Lower leg skin (tissue), 4 donors: ENCODE measurements at regions not wholly inside any gene's neighbourhood (a gene's known extent, or its start where the extent isn't known, plus 50 kb on each side); places are given as distances from the start of the nearest gene placed in this dataset.

Source experiments
- DNase-seq, 2 donors: peaks; one replicate each; pipeline ENCODE4 v3.0.0-alpha.2; 2019; ENCODE audit warnings: low spot score in 2 of 2
- H3K4me3 ChIP-seq: fragments of 200-600 bp; sonication (generic); 2 replicates; pipeline ENCODE4 v1.5.1; 2017; ENCODE audit warnings: mild to moderate bottlenecking, low read depth; ENCODE audit not compliant: poor library complexity, severe bottlenecking
- POLR2A ChIP-seq, 2 donors: fragments of 450-650 bp; IDR thresholded peaks; one replicate each; pipeline ENCODE4 v1.6.1; 2016 to 2017; ENCODE audit warnings: antibody characterized with exemption in 2 of 2, mild to moderate bottlenecking in 1 of 2, moderate library complexity in 1 of 2
- WGBS, 2 donors: methylation state at CpG; one replicate each; pipeline ENCODE4 v1.1.5; 2018; 5-methylcytosine and 5-hydroxymethylcytosine counted together
- intact Hi-C: fragments of 100-400 bp; cut with DNase I; formaldehyde crosslinking; loops from one replicate; pipeline ENCODE4 v1.15.0; 2023; ENCODE audit warnings: low total_unique reads
- TF ChIP-seq, protein P1 (sequence below), 3 donors: fragments of 450-650 bp; IDR thresholded peaks; one replicate each; pipeline ENCODE4 v1.5.1; 2016; ENCODE audit warnings: antibody characterized with exemption in 3 of 3, mild to moderate bottlenecking in 3 of 3, moderate library complexity in 2 of 3

DNA sequence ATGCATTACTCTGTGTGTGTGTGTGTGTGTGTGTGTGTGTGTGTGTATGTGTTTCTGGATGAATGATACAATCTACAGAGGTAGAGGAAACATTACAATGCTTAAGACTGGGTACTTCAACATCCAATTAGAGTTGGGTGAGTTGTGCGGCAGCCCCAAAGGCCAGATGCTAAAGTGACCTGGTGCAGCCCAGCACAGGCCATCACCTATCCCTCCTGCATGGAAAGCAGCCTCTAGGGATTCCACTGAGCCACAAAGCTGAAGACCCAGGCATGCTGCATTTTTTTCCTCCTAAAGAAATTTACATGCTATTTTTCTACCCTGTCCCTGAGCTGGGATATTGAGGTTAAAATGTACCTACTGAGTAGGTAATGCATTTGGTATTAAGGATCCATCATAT, 79.1 kb upstream of the ETAA1 start:
- 82 to 100% methylated on average over 1 of the region's 1 CpG for WGBS, 2 donors
- H3K4me3 ChIP-seq: no peak overlapping the region
- no peak for DNase-seq
- intact Hi-C loops: no loop called here
- TF ChIP-seq POLR2A (IDR thresholded peaks at IDR 0.05): no peak
- TF ChIP-seq, protein P1, sequence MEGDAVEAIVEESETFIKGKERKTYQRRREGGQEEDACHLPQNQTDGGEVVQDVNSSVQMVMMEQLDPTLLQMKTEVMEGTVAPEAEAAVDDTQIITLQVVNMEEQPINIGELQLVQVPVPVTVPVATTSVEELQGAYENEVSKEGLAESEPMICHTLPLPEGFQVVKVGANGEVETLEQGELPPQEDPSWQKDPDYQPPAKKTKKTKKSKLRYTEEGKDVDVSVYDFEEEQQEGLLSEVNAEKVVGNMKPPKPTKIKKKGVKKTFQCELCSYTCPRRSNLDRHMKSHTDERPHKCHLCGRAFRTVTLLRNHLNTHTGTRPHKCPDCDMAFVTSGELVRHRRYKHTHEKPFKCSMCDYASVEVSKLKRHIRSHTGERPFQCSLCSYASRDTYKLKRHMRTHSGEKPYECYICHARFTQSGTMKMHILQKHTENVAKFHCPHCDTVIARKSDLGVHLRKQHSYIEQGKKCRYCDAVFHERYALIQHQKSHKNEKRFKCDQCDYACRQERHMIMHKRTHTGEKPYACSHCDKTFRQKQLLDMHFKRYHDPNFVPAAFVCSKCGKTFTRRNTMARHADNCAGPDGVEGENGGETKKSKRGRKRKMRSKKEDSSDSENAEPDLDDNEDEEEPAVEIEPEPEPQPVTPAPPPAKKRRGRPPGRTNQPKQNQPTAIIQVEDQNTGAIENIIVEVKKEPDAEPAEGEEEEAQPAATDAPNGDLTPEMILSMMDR (IDR thresholded peaks at IDR 0.05): no peak

DNA sequence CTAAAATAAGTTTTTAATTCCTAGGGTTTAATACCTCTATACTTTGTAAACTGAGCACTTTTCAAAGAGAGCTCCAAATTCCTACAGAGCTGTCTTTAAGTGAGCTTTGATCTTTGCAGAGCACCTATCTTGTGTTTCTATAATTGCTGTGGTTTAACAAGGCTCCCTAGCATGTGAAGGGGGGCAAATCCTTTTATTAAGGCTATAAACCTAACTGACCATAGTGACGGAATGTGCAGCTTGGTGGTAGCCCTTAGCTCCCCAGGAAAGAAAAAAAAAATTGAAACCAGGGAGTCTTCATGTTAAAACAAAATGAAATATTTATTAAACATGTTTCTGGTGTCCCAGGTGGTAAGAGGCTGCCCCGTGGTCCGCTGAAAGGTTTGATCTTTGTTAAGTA, 78.6 kb upstream of the ETAA1 start:
- 78 to 88% methylated on average over 3 of the region's 3 CpGs for WGBS, 2 donors
- intact Hi-C loops: no loop called here
- DNase-seq: no peak
- H3K4me3 ChIP-seq: no peak overlapping the region
- TF ChIP-seq, protein P1 (IDR thresholded peaks at IDR 0.05): no peak
- TF ChIP-seq POLR2A (IDR thresholded peaks at IDR 0.05): no peak

DNA sequence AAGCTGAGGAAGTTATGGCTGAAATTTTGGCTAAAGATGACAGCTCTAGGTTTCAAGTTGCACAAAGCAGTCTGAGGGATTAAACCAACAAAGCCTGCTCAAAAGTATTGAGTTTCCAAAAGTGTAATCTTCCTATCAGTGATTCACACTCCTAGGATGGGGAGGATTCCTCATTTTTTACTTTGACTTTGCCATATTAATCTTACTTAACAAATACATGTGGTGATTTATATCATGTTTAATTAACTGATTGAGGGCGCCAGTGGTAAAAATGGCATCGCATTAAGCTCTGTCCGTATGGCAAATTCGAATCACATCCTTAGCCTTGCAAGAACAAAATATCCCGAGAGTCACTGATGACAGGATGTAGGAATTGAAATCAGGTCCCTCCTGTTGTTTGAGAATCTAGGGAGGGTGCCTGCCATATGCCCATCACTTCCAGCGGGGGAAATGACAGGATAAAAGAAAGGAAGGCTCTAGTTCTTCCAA, 78.1 kb upstream of the ETAA1 start:
- H3K4me3 ChIP-seq: no peak overlapping the region
- 82 to 87% methylated on average over 6 of the region's 6 CpGs for WGBS, 2 donors
- no peak for DNase-seq
- TF ChIP-seq POLR2A (IDR thresholded peaks at IDR 0.05): no peak
- TF ChIP-seq, protein P1 (IDR thresholded peaks at IDR 0.05): no peak
- intact Hi-C loops: no loop called here

DNA sequence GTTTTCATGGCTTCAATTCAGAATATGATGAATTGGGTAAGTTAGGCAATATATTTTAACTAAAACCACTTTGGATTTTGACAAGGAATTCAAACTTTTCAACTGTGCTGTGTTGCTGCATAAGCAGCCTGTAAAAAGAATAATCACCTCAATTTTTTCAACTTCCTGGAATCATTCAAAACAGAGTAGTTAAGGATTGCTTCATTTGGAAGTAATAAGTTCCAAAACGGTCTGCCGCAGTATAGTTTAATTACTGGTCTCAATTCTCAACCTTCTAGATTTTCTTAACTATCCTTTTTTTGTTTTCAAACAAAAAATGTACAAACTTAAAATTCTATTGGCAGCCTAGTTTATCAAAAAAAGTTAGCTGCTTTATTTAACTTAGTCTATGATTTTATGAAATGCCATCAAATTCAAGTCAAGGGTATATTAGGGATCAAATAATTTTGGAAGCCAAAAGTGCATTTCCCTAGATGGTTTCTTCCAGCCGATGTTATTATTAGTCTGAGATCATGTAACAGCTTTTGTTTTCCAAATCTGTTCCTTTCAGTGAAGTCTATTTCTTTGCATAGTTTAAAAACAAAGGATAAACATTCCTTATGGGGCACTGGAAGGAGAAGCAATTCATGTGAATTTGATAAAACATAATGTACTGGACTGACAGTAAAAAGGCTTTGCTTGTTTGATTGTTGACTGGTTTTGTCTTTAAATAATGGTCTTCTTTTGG, 76.1 kb upstream of the ETAA1 start:
- DNase-seq: no peak
- 48 to 65% methylated on average over 3 of the region's 3 CpGs for WGBS, 2 donors
- no peak overlapping the region for H3K4me3 ChIP-seq
- intact Hi-C loops: no loop called here
- no peak for TF ChIP-seq POLR2A (IDR thresholded peaks at IDR 0.05)
- TF ChIP-seq, protein P1 (IDR thresholded peaks at IDR 0.05): no peak

DNA sequence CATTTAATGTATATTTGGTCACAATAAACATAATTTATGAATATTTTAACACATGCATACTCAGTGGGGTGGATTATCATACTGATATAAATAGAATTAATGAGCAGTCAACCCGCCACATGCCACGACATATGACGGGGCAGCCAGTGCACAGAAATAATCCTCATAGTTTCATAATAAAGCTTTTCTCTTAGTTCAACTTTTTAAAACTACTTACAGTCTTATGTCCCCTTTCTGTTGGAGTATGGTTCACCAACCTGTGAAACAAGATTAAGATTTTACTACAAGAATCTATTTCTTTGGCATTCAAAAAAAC, 75.6 kb upstream of the ETAA1 start:
- DNase-seq: no peak
- 91 to 93% methylated on average over 3 of the region's 3 CpGs for WGBS, 2 donors
- TF ChIP-seq, protein P1 (IDR thresholded peaks at IDR 0.05): no peak
- no peak for TF ChIP-seq POLR2A (IDR thresholded peaks at IDR 0.05)
- intact Hi-C loops: no loop called here
- H3K4me3 ChIP-seq: no peak overlapping the region
